ENCODE measurements at regions not wholly inside any gene's neighbourhood (a gene's known extent, or its start where the extent isn't known, plus 50 kb on each side); places are given as distances from the start of the nearest gene placed in this dataset.

- H4K8ac ChIP-seq (ENCODE audit: extremely low read depth, insufficient read depth, low read length): no peak overlapping the region
- no peaks in the 10 kb centered on the region for H3K79me1 ChIP-seq (ENCODE audit: low read depth, low read length)
- H2AFZ ChIP-seq (ENCODE audit: low read length): no peak overlapping the region
- no peaks in the 10 kb centered on the region; a peak in 1 of 4 replicates for H3K9me3 ChIP-seq (ENCODE audit: insufficient read depth in 2 of 2, low read depth in 1 of 2, low read length in 1 of 2)
- no peak overlapping the region for H3K27ac ChIP-seq (ENCODE audit: low read depth, low read length)
- H3K18ac ChIP-seq (ENCODE audit: extremely low read depth, low read length): no peak overlapping the region
- no peak overlapping the region for H4K91ac ChIP-seq (replicated peaks; ENCODE audit: insufficient read length, low read length)
- no peak overlapping the region for H2BK12ac ChIP-seq (ENCODE audit: low read depth, low read length)
- no peak overlapping the region for H2AK5ac ChIP-seq (ENCODE audit: low read depth, low read length)
- no peaks in the 10 kb centered on the region for H3K27me3 ChIP-seq (replicated peaks in 1 of 4; ENCODE audit: control insufficient read depth in 3 of 4, extremely low read depth in 1 of 4, insufficient read depth in 3 of 4, low read length in 3 of 4)
- ChIA-PET POLR2A (ENCODE audit: partially characterized antibody) (no interaction called here), CTCF (ENCODE audit: partially characterized antibody) (no interaction called here)
- H3K23ac ChIP-seq (ENCODE audit: insufficient read length): no peak overlapping the region
- no peak overlapping the region for H3K56ac ChIP-seq (replicated peaks; ENCODE audit: insufficient read length, low read depth, low read length)
- H3K4me2 ChIP-seq (ENCODE audit: insufficient read depth in 1 of 2, low read depth in 2 of 2, low read length in 2 of 2): no peak overlapping the region
- DNase-seq (ENCODE audit: low read depth in 1 of 2, low spot score in 2 of 2) (no peak), FAIRE-seq (no peak)
- H3K23me2 ChIP-seq (ENCODE audit: low read depth, low read length): peaks cover 6% of the 10 kb centered on the region; the same call in 1 of the 2 replicates
- no peak overlapping the region for H3K14ac ChIP-seq (ENCODE audit: insufficient read length)
- no peak overlapping the region for H2BK120ac ChIP-seq (replicated peaks; ENCODE audit: low read depth, low read length)
- H4K5ac ChIP-seq (ENCODE audit: insufficient read length, low read depth, low read length): no peak overlapping the region
- WGBS, 2 experiments (ENCODE audit: extremely low coverage in 1 of 2, insufficient coverage in 1 of 2, insufficient read length in 1 of 2, insufficient replicate concordance in 2 of 2, low coverage in 1 of 2, low lambda C conversion rate in 2 of 2, missing lambda C conversion rate in 1 of 2): 90% methylated on average over 8 of the region's 8 CpGs; no CpG with 5 or more reads in 1 of the 2 experiments
- TF ChIP-seq KDM5A (IDR thresholded peaks at IDR 0.05; ENCODE audit: low read length): no peak
- H3K36me3 ChIP-seq (ENCODE audit: control insufficient read depth in 2 of 4, insufficient read depth in 4 of 4, low read length in 3 of 4): no peaks in the 10 kb centered on the region
- H4K20me1 ChIP-seq (replicated peaks in 1 of 2; ENCODE audit: control insufficient read depth in 1 of 2, insufficient read depth in 2 of 2, low read length in 2 of 2): no peaks in the 10 kb centered on the region
- H3K4me1 ChIP-seq (replicated peaks in 1 of 4; ENCODE audit: control insufficient read depth in 3 of 4, insufficient read depth in 4 of 4, low read length in 3 of 4): no peaks in the 10 kb centered on the region; a peak in 1 of 7 replicates
- no peak overlapping the region for H2BK5ac ChIP-seq (ENCODE audit: low read depth, low read length)
- no peak overlapping the region for H3K9ac ChIP-seq (replicated peaks in 1 of 4; ENCODE audit: extremely low read depth in 1 of 4, low read depth in 3 of 4, low read length in 3 of 4)
- H2BK15ac ChIP-seq (ENCODE audit: low read length): no peak overlapping the region
- no peak overlapping the region for H2BK20ac ChIP-seq (ENCODE audit: low read length)
- no peak overlapping the region for H3K4me3 ChIP-seq (ENCODE audit: extremely low read depth in 1 of 4, insufficient read depth in 2 of 4, low read depth in 3 of 4, low read length in 4 of 4)
- H3K4ac ChIP-seq (replicated peaks; ENCODE audit: insufficient read length, low read depth, low read length): no peak overlapping the region
- no peaks in the 10 kb centered on the region for H3K79me2 ChIP-seq (ENCODE audit: control insufficient read depth in 1 of 2, insufficient read depth in 2 of 2, low read length in 2 of 2)
These were observed 91.6 kb downstream of the FAM161A start for GRCh38 chr2:61762292-61762691.

Measured in H1 (cell line).